ENCODE measurements at regions not wholly inside any gene's neighbourhood (a gene's known extent, or its start where the extent isn't known, plus 50 kb on each side); places are given as distances from the start of the nearest gene placed in this dataset.

DNA sequence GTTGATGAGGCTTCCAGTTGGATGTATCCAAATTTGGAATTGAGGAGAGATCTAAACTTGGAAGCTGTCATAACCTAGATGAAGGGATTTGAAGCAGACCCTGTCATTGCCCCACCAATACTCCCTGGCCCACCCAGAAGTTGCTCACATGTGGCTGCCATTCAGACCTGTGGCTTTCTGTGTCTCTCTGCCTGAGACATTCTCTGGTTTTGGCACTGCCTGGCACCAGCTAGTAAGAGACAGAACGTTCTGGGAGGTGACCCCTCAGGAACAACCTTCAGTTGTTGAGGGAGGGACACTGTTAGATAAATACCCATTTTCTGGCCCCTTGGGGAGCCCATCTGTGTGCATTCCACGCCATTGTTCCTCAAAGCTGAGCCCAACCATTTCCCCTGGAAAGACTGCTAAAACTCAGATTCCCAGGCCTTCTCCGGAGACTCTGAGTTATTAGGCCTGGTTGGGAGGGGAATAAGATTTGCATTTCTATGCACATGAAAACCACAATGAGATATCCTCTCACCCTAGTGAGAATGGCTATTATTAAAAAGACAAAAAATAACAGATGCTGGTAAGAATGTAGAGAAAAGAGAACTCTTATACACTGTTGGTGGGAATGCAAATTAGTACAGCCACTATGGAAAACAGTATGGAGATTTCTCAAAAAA, 290.4 kb downstream of the TSHZ3 start:
- no peaks in the 10 kb centered on the region for H3K4me1 ChIP-seq (replicated peaks)
- TF ChIP-seq POLR2AphosphoS5 (IDR thresholded peaks at IDR 0.05) (no peak), POLR2A (IDR thresholded peaks at IDR 0.05) (no peak)
- TF ChIP-seq, protein P1, sequence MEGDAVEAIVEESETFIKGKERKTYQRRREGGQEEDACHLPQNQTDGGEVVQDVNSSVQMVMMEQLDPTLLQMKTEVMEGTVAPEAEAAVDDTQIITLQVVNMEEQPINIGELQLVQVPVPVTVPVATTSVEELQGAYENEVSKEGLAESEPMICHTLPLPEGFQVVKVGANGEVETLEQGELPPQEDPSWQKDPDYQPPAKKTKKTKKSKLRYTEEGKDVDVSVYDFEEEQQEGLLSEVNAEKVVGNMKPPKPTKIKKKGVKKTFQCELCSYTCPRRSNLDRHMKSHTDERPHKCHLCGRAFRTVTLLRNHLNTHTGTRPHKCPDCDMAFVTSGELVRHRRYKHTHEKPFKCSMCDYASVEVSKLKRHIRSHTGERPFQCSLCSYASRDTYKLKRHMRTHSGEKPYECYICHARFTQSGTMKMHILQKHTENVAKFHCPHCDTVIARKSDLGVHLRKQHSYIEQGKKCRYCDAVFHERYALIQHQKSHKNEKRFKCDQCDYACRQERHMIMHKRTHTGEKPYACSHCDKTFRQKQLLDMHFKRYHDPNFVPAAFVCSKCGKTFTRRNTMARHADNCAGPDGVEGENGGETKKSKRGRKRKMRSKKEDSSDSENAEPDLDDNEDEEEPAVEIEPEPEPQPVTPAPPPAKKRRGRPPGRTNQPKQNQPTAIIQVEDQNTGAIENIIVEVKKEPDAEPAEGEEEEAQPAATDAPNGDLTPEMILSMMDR (IDR thresholded peaks at IDR 0.05) = no peak
- no peak overlapping the region for H3K27ac ChIP-seq
- H3K36me3 ChIP-seq = no peaks in the 10 kb centered on the region
- 87% methylated on average over 3 of the region's 3 CpGs for WGBS
- no peak for DNase-seq (ENCODE audit: low spot score)
- no peaks in the 10 kb centered on the region for H3K9me3 ChIP-seq
- intact Hi-C loops (cut with DNase I) = no loop called here
- H3K4me3 ChIP-seq = no peak overlapping the region
- H3K27me3 ChIP-seq (replicated peaks; ENCODE audit: insufficient read depth) = no peaks in the 10 kb centered on the region

DNA sequence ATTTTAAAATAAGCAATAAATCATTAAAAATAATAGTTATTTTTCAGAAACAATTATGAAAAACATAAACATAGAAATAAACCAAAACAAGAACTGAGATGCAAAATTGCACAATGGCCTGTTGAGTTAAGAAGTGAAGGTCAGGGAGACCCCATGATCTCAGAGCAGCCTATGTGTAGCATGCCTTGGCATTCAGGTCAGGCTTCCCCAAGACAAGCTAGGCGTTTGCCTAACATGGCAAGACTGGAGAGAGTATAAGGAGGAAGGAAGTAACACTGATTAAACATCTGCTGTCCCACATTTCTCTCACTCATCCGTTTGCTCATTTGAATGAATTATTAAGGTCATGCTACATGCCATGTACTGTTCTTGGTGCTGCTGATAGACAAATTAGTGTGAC, 291.8 kb downstream of the TSHZ3 start:
- H3K4me1 ChIP-seq (replicated peaks) = no peaks in the 10 kb centered on the region
- H3K36me3 ChIP-seq = no peaks in the 10 kb centered on the region
- intact Hi-C loops (cut with DNase I) = no loop called here
- H3K27ac ChIP-seq = no peak overlapping the region
- no peak for DNase-seq (ENCODE audit: low spot score)
- 77% methylated on average over 2 of the region's 2 CpGs for WGBS
- no peaks in the 10 kb centered on the region for H3K27me3 ChIP-seq (replicated peaks; ENCODE audit: insufficient read depth)
- no peak overlapping the region for H3K4me3 ChIP-seq
- TF ChIP-seq, protein P1 (IDR thresholded peaks at IDR 0.05) = no peak
- TF ChIP-seq POLR2A (IDR thresholded peaks at IDR 0.05) (no peak), POLR2AphosphoS5 (IDR thresholded peaks at IDR 0.05) (no peak)
- no peaks in the 10 kb centered on the region for H3K9me3 ChIP-seq

DNA sequence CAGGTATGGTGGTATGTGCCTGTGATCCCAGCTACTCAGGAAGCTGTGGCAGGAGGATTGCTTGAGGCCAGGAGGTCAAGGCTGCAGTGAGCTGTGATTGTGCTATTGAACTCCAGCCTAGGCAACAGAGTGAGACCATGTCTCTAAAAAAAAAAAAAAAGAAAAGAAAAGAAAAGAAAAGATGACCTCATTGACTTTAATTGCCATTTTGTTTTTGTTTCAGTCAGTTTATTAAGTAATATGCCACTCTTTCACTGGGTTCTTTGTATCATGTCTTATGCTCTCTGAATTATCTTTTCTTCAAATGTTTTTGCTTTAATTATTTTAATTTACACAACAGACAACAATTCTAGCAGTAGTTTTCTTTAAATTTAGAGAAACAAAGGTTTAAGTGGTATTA, 293.8 kb downstream of the TSHZ3 start:
- Histone ChIP-seq H3K36me3 (no peaks in the 10 kb centered on the region), H3K27me3 (replicated peaks; ENCODE audit: insufficient read depth) (no peaks in the 10 kb centered on the region), H3K27ac (no peak overlapping the region), H3K4me1 (replicated peaks) (no peaks in the 10 kb centered on the region), H3K9me3 (no peaks in the 10 kb centered on the region), H3K4me3 (no peak overlapping the region)
- no peak for DNase-seq (ENCODE audit: low spot score)
- TF ChIP-seq POLR2AphosphoS5 (IDR thresholded peaks at IDR 0.05) = no peak
- TF ChIP-seq, protein P1 (IDR thresholded peaks at IDR 0.05) = no peak
- no peak for TF ChIP-seq POLR2A (IDR thresholded peaks at IDR 0.05)
- intact Hi-C loops (cut with DNase I) = no loop called here

DNA sequence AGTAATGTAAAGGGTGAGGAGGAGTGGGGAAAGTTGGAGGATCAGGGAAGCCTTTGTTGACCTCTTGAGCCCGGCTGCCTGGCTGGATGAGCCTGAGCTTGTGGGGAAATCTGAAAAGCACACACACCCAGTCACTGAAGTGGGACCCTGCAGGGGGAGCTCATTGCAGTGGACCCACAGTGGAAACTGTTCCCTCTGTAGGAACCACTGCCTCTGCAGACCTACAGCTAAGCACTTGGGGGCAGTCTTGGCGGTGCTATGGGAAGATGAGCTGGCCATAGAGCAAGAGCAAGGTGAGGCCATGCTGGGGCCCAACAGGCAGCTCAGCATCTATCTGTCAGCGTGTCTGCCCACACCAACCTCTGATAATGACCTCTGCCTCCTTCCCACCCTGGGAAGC, 294.8 kb downstream of the TSHZ3 start:
- Histone ChIP-seq H3K9me3 (no peaks in the 10 kb centered on the region), H3K27me3 (replicated peaks; ENCODE audit: insufficient read depth) (no peaks in the 10 kb centered on the region), H3K4me3 (no peak overlapping the region), H3K4me1 (replicated peaks) (no peaks in the 10 kb centered on the region), H3K27ac (no peak overlapping the region), H3K36me3 (no peaks in the 10 kb centered on the region)
- intact Hi-C loops (cut with DNase I) = no loop called here
- DNase-seq (ENCODE audit: low spot score) = peak; percentile 46
- 42% methylated on average over 3 of the region's 3 CpGs for WGBS
- TF ChIP-seq, protein P1 (IDR thresholded peaks at IDR 0.05) = peak in 3 of 4 experiments; percentile 31 to 56 (median 52)
- TF ChIP-seq POLR2AphosphoS5 (IDR thresholded peaks at IDR 0.05) (no peak), POLR2A (IDR thresholded peaks at IDR 0.05) (no peak)

DNA sequence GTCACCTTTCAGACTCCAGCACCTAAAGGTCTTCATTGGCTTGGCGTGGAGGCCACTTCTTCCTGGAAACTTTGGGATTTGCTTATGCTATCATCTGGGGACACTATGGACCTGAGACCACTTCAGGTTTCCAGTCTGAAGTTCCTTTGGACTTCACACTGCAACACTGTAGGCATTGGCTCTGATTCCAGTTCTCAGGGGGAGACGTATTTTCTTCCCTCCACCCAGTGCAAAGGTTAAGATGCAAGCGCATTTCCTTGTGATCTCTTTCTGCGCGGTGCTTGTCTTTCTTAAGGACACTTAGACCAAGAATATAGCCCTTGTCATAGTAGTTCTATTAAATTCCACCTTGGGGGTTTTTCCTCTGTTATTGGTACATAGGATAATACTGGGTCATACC, 299.8 kb downstream of the TSHZ3 start:
- intact Hi-C loops (cut with DNase I) = no loop called here
- Histone ChIP-seq H3K36me3 (no peaks in the 10 kb centered on the region), H3K9me3 (no peaks in the 10 kb centered on the region), H3K4me3 (no peak overlapping the region), H3K27me3 (replicated peaks; ENCODE audit: insufficient read depth) (no peaks in the 10 kb centered on the region), H3K4me1 (replicated peaks) (no peaks in the 10 kb centered on the region), H3K27ac (no peak overlapping the region)
- TF ChIP-seq, protein P1 (IDR thresholded peaks at IDR 0.05) = no peak
- DNase-seq (ENCODE audit: low spot score) = no peak
- 94% methylated on average over 5 of the region's 5 CpGs for WGBS

All from prostate gland (tissue), 2 donors.